Smooth muscle cell (in vitro differentiated cells): ENCODE measurements at regions not wholly inside any gene's neighbourhood (a gene's known extent, or its start where the extent isn't known, plus 50 kb on each side); places are given as distances from the start of the nearest gene placed in this dataset.

Experiments
- DNase-seq: peaks from one replicate; lab custom pipeline; 2025; ENCODE audit not compliant: unreplicated experiment; lab: John Stamatoyannopoulos, UW
- H2AFZ ChIP-seq: fragments of 200-600 bp; sonication (generic); 2 replicates; pipeline ENCODE4 v1.6.0; 2016; ENCODE audit warnings: antibody characterized with exemption, low read depth, mild to moderate bottlenecking
- H3F3A ChIP-seq: fragments of 200-600 bp; sonication (generic); 2 replicates; pipeline ENCODE4 v1.6.0; 2017; ENCODE audit warnings: antibody characterized with exemption, low read depth
- H3K27ac ChIP-seq: fragments of 200-600 bp; sonication (generic); 2 replicates; pipeline ENCODE4 v1.5.1; 2016; ENCODE audit warnings: low read depth, mild to moderate bottlenecking
- H3K27me3 ChIP-seq: fragments of 200-600 bp; sonication (generic); 2 replicates; pipeline ENCODE4 v1.6.1; 2016; ENCODE audit warnings: low read depth, mild to moderate bottlenecking
- H3K36me3 ChIP-seq: fragments of 200-600 bp; sonication (generic); 2 replicates; pipeline ENCODE4 v1.5.1; 2016; ENCODE audit warnings: low read depth
- H3K4me1 ChIP-seq: fragments of 200-600 bp; sonication (generic); 2 replicates; pipeline ENCODE4 v1.5.1; 2016; ENCODE audit warnings: low read depth
- H3K4me2 ChIP-seq: fragments of 200-600 bp; sonication (generic); 2 replicates; pipeline ENCODE4 v1.6.0; 2016; ENCODE audit warnings: mild to moderate bottlenecking
- H3K4me3 ChIP-seq: fragments of 200-600 bp; sonication (generic); 2 replicates; pipeline ENCODE4 v1.5.1; 2016; ENCODE audit warnings: mild to moderate bottlenecking
- H3K79me2 ChIP-seq: fragments of 200-600 bp; sonication (generic); 2 replicates; pipeline ENCODE4 v1.6.0; 2016; ENCODE audit warnings: low read depth, mild to moderate bottlenecking
- H3K9ac ChIP-seq: fragments of 200-600 bp; sonication (generic); 2 replicates; pipeline ENCODE4 v1.6.0; 2016; ENCODE audit warnings: low read depth
- H3K9me3 ChIP-seq: fragments of 200-600 bp; sonication (generic); replicated peaks from 2 replicates; pipeline ENCODE4 v1.5.1; 2016; ENCODE audit warnings: low read depth
- H4K20me1 ChIP-seq: fragments of 200-600 bp; sonication (generic); 2 replicates; pipeline ENCODE4 v1.6.0; 2016; ENCODE audit warnings: low read depth
- CTCF ChIP-seq: fragments of 200-600 bp; sonication (generic); IDR thresholded peaks from 2 replicates; pipeline ENCODE4 v1.5.1; 2017; ENCODE audit warnings: borderline replicate concordance, mild to moderate bottlenecking, antibody characterized with exemption; ENCODE audit not compliant: insufficient read depth, poor library complexity, severe bottlenecking
- WGBS: methylation state at CpG from one replicate; pipeline ENCODE4 v1.1.7; 2016; ENCODE audit warnings: low lambda C conversion rate; 5-methylcytosine and 5-hydroxymethylcytosine counted together

- no peaks in the 10 kb centered on the region for H3K4me1 ChIP-seq
- no peak overlapping the region for H3K9ac ChIP-seq
- no peaks in the 10 kb centered on the region for H4K20me1 ChIP-seq
- H2AFZ ChIP-seq, result no peak overlapping the region
- no peak for DNase-seq
- H3K4me2 ChIP-seq, result no peak overlapping the region
- no peaks in the 10 kb centered on the region for H3K27me3 ChIP-seq
- no peak for TF ChIP-seq CTCF
- no peak overlapping the region for H3K27ac ChIP-seq
- H3K79me2 ChIP-seq, result no peaks in the 10 kb centered on the region
- no peaks in the 10 kb centered on the region for H3K9me3 ChIP-seq
- no peak overlapping the region for H3K4me3 ChIP-seq
- no peaks in the 10 kb centered on the region for H3K36me3 ChIP-seq
- no peaks in the 10 kb centered on the region for H3F3A ChIP-seq
Observed at GRCh38 chr3:20319551-20319950, 133.5 kb upstream of the SGO1 start.

- no peaks in the 10 kb centered on the region for H3K36me3 ChIP-seq
- no peaks in the 10 kb centered on the region for H3K9me3 ChIP-seq
- no peak overlapping the region for H3K27ac ChIP-seq
- no peaks in the 10 kb centered on the region for H3K4me1 ChIP-seq
- H3K79me2 ChIP-seq, result no peaks in the 10 kb centered on the region
- no peaks in the 10 kb centered on the region for H3F3A ChIP-seq
- H3K9ac ChIP-seq, result no peak overlapping the region
- 93% methylated on average over 3 of the region's 3 CpGs for WGBS
- DNase-seq, result no peak
- H3K4me2 ChIP-seq, result no peak overlapping the region
- no peak overlapping the region for H3K4me3 ChIP-seq
- H3K27me3 ChIP-seq, result no peaks in the 10 kb centered on the region
- no peak overlapping the region for H2AFZ ChIP-seq
- TF ChIP-seq CTCF, result no peak
- H4K20me1 ChIP-seq, result no peaks in the 10 kb centered on the region
Observed at GRCh38 chr3:20317616-20318015, 131.6 kb upstream of the SGO1 start.

- H3K9ac ChIP-seq, result no peak overlapping the region
- no peak overlapping the region for H2AFZ ChIP-seq
- H3K36me3 ChIP-seq, result no peaks in the 10 kb centered on the region
- WGBS, result 4% methylated on average over 1 of the region's 1 CpG
- DNase-seq, result no peak
- H3K4me2 ChIP-seq, result no peak overlapping the region
- no peak overlapping the region for H3K27ac ChIP-seq
- no peak overlapping the region for H3K4me3 ChIP-seq
- H4K20me1 ChIP-seq, result no peaks in the 10 kb centered on the region
- H3K79me2 ChIP-seq, result no peaks in the 10 kb centered on the region
- H3K4me1 ChIP-seq, result no peaks in the 10 kb centered on the region
- no peaks in the 10 kb centered on the region for H3F3A ChIP-seq
- H3K27me3 ChIP-seq, result no peaks in the 10 kb centered on the region
- no peak for TF ChIP-seq CTCF
- H3K9me3 ChIP-seq, result no peaks in the 10 kb centered on the region
Observed at GRCh38 chr3:20316238-20316637, 130.2 kb upstream of the SGO1 start.

- H3K4me3 ChIP-seq, result no peak overlapping the region
- H3K27me3 ChIP-seq, result no peaks in the 10 kb centered on the region
- no peaks in the 10 kb centered on the region for H3F3A ChIP-seq
- H3K9ac ChIP-seq, result no peak overlapping the region
- no peaks in the 10 kb centered on the region for H4K20me1 ChIP-seq
- no peak overlapping the region for H3K27ac ChIP-seq
- H3K4me1 ChIP-seq, result no peaks in the 10 kb centered on the region
- no peak overlapping the region for H3K4me2 ChIP-seq
- H2AFZ ChIP-seq, result no peak overlapping the region
- 49% methylated on average over 3 of the region's 3 CpGs for WGBS
- no peak for TF ChIP-seq CTCF
- H3K36me3 ChIP-seq, result no peaks in the 10 kb centered on the region
- no peaks in the 10 kb centered on the region for H3K79me2 ChIP-seq
- no peaks in the 10 kb centered on the region for H3K9me3 ChIP-seq
- no peak for DNase-seq
Observed at GRCh38 chr3:20310629-20311028, 124.6 kb upstream of the SGO1 start.
